ENCODE measurements at regions not wholly inside any gene's neighbourhood (a gene's known extent, or its start where the extent isn't known, plus 50 kb on each side); places are given as distances from the start of the nearest gene placed in this dataset.

- DNase-seq (ENCODE audit: low read depth in 1 of 2, low spot score in 1 of 2) = peak in 1 of 2 donors; percentile 70
- H3K27ac ChIP-seq = no peak overlapping the region
These were observed 179.8 kb downstream of the SLIT2 start for GRCh38 chr4:20431543-20431951.

GRCh38 chr4:20432088-20432487, 180.4 kb downstream of the SLIT2 start:
- H3K4me3 ChIP-seq = no peak overlapping the region
- H3K9me3 ChIP-seq (ENCODE audit: low read depth) = no peaks in the 10 kb centered on the region
- no peaks in the 10 kb centered on the region for H3K36me3 ChIP-seq
- DNase-seq (ENCODE audit: low read depth in 1 of 2, low spot score in 1 of 2) = peak in 1 of 2 donors; percentile 64
- H3K4me1 ChIP-seq (ENCODE audit: low read depth) = peaks cover 28% of the 10 kb centered on the region
- no peak for TF ChIP-seq CTCF (IDR thresholded peaks at IDR 0.05; ENCODE audit: low read depth, low read length)
- H3K27ac ChIP-seq = no peak overlapping the region
- H3K27me3 ChIP-seq = no peaks in the 10 kb centered on the region

More at GRCh38 chr4:20431543-20431951, 179.8 kb downstream of the SLIT2 start:
- no peaks in the 10 kb centered on the region for H3K27me3 ChIP-seq
- peaks cover 28% of the 10 kb centered on the region for H3K4me1 ChIP-seq (ENCODE audit: low read depth)
- peak; percentile 44 for TF ChIP-seq CTCF (IDR thresholded peaks at IDR 0.05; ENCODE audit: low read depth, low read length)
- no peak overlapping the region for H3K4me3 ChIP-seq
- H3K9me3 ChIP-seq (ENCODE audit: low read depth) = no peaks in the 10 kb centered on the region
- H3K36me3 ChIP-seq = no peaks in the 10 kb centered on the region

GRCh38 chr4:20433097-20433705, 181.5 kb downstream of the SLIT2 start:
- H3K27me3 ChIP-seq = no peaks in the 10 kb centered on the region
- no peak for DNase-seq (ENCODE audit: low read depth in 1 of 2, low spot score in 1 of 2)
- H3K9me3 ChIP-seq (ENCODE audit: low read depth) = no peaks in the 10 kb centered on the region
- H3K27ac ChIP-seq = no peak overlapping the region
- peaks cover 28% of the 10 kb centered on the region for H3K4me1 ChIP-seq (ENCODE audit: low read depth)
- TF ChIP-seq CTCF (IDR thresholded peaks at IDR 0.05; ENCODE audit: low read depth, low read length) = no peak
- H3K36me3 ChIP-seq = no peaks in the 10 kb centered on the region
- no peak overlapping the region for H3K4me3 ChIP-seq

- TF ChIP-seq CTCF (IDR thresholded peaks at IDR 0.05; ENCODE audit: low read depth, low read length) = no peak
- H3K9me3 ChIP-seq (ENCODE audit: low read depth) = no peaks in the 10 kb centered on the region
- H3K4me1 ChIP-seq (ENCODE audit: low read depth) = peaks cover 6% of the 10 kb centered on the region
- no peak overlapping the region for H3K27ac ChIP-seq
- H3K4me3 ChIP-seq = no peak overlapping the region
- no peak for DNase-seq (ENCODE audit: low read depth in 1 of 2, low spot score in 1 of 2)
- H3K27me3 ChIP-seq = no peaks in the 10 kb centered on the region
- no peaks in the 10 kb centered on the region for H3K36me3 ChIP-seq
These were observed 188.5 kb downstream of the SLIT2 start for GRCh38 chr4:20440170-20440569.

- Histone ChIP-seq H3K9me3 (ENCODE audit: low read depth) (no peaks in the 10 kb centered on the region), H3K27me3 (no peaks in the 10 kb centered on the region), H3K27ac (no peak overlapping the region), H3K36me3 (no peaks in the 10 kb centered on the region), H3K4me1 (ENCODE audit: low read depth) (peaks cover 28% of the 10 kb centered on the region), H3K4me3 (no peak overlapping the region)
- no peak for DNase-seq (ENCODE audit: low read depth in 1 of 2, low spot score in 1 of 2)
- no peak for TF ChIP-seq CTCF (IDR thresholded peaks at IDR 0.05; ENCODE audit: low read depth, low read length)
These were observed 191.5 kb downstream of the SLIT2 start for GRCh38 chr4:20443015-20443805.
